ENCODE measurements at regions not wholly inside any gene's neighbourhood (a gene's known extent, or its start where the extent isn't known, plus 50 kb on each side); places are given as distances from the start of the nearest gene placed in this dataset.

- no peak overlapping the region for H3K27ac Mint-ChIP-seq
- H3K4me3 Mint-ChIP-seq = no peak overlapping the region
- no peaks in the 10 kb centered on the region for H3K36me3 Mint-ChIP-seq (ENCODE audit: low read depth)
- peaks cover 31% of the 10 kb centered on the region for H3K9me3 Mint-ChIP-seq
- H3K4me1 Mint-ChIP-seq (ENCODE audit: low read depth) = no peaks in the 10 kb centered on the region
- TF ChIP-seq CTCF (IDR thresholded peaks at IDR 0.05) = no peak
- DNase-seq = no peak
- no peaks in the 10 kb centered on the region for H3K27me3 Mint-ChIP-seq (ENCODE audit: insufficient read depth)
Observed at GRCh38 chr5:12214267-12215015, 310.2 kb upstream of the CTNND2 start.

- no peaks in the 10 kb centered on the region; the same call in 1 of the 2 replicates for H3K27me3 Mint-ChIP-seq (ENCODE audit: insufficient read depth)
- H3K4me1 Mint-ChIP-seq (ENCODE audit: low read depth) = no peaks in the 10 kb centered on the region
- H3K27ac Mint-ChIP-seq = no peak overlapping the region
- peaks cover 10% of the 10 kb centered on the region for H3K9me3 Mint-ChIP-seq
- DNase-seq = no peak
- no peak overlapping the region for H3K4me3 Mint-ChIP-seq
- TF ChIP-seq CTCF (IDR thresholded peaks at IDR 0.05) = no peak
- no peaks in the 10 kb centered on the region for H3K36me3 Mint-ChIP-seq (ENCODE audit: low read depth)
Observed at GRCh38 chr5:12208366-12209100, 304.3 kb upstream of the CTNND2 start.

- DNase-seq = no peak
- Mint-ChIP-seq H3K9me3 (no peaks in the 10 kb centered on the region; the same call in none of the 2 replicates), H3K27ac (no peak overlapping the region), H3K4me3 (no peak overlapping the region), H3K4me1 (ENCODE audit: low read depth) (no peaks in the 10 kb centered on the region), H3K27me3 (ENCODE audit: insufficient read depth) (no peaks in the 10 kb centered on the region; the same call in 1 of the 2 replicates), H3K36me3 (ENCODE audit: low read depth) (no peaks in the 10 kb centered on the region)
- TF ChIP-seq CTCF (IDR thresholded peaks at IDR 0.05) = no peak
Observed at GRCh38 chr5:12204761-12205160, 300.5 kb upstream of the CTNND2 start.

- no peak for TF ChIP-seq CTCF (IDR thresholded peaks at IDR 0.05)
- no peak overlapping the region for H3K4me3 Mint-ChIP-seq
- H3K27me3 Mint-ChIP-seq (ENCODE audit: insufficient read depth) = peaks cover 1% of the 10 kb centered on the region; the same call in 1 of the 2 replicates
- no peaks in the 10 kb centered on the region for H3K36me3 Mint-ChIP-seq (ENCODE audit: low read depth)
- no peak for DNase-seq
- no peaks in the 10 kb centered on the region for H3K4me1 Mint-ChIP-seq (ENCODE audit: low read depth)
- peaks cover 26% of the 10 kb centered on the region for H3K9me3 Mint-ChIP-seq
- H3K27ac Mint-ChIP-seq = no peak overlapping the region
Observed at GRCh38 chr5:12193536-12193935, 289.3 kb upstream of the CTNND2 start.

- DNase-seq = no peak
- no peak for TF ChIP-seq CTCF (IDR thresholded peaks at IDR 0.05)
- 0 out of 2 replicates have a peak, but pooled peaks cover 3% of the 10 kb centered on the region for H3K9me3 Mint-ChIP-seq
- H3K27ac Mint-ChIP-seq = no peak overlapping the region
- no peaks in the 10 kb centered on the region for H3K4me1 Mint-ChIP-seq (ENCODE audit: low read depth)
- H3K27me3 Mint-ChIP-seq (ENCODE audit: insufficient read depth) = no peaks in the 10 kb centered on the region
- no peak overlapping the region for H3K4me3 Mint-ChIP-seq
- no peaks in the 10 kb centered on the region for H3K36me3 Mint-ChIP-seq (ENCODE audit: low read depth)
Observed at GRCh38 chr5:12183003-12183402, 278.8 kb upstream of the CTNND2 start.
